IMR-90 (cell line): ENCODE measurements at regions not wholly inside any gene's neighbourhood (a gene's known extent, or its start where the extent isn't known, plus 50 kb on each side); places are given as distances from the start of the nearest gene placed in this dataset.

ENCODE experiments used
- ATAC-seq: fragments of 200-7000 bp; cut with Tn5 transposase; 2 replicates; pipeline ENCODE4 v1.9.1; 2020; ENCODE audit warnings: low read depth, mild to moderate bottlenecking, moderate library complexity
- BruUV-seq: library from RNA; stranded (reverse); fragments of 400-500 nt; replicated peaks from 2 replicates; lab custom pipeline; 2021; lab: Mats Ljungman, UMichigan
- CTCF ChIA-PET: fragments of 300-600 bp; formaldehyde crosslinking; extraction: SDS; loops from one replicate; lab custom pipeline; 2021; ENCODE audit warnings: antibody characterized with exemption; lab: Yijun Ruan, JAX
- POLR2A ChIA-PET: fragments of 300-600 bp; sonication (Branson Sonifier 250); formaldehyde crosslinking; loops from one replicate; lab custom pipeline; 2022; ENCODE audit warnings: antibody characterized with exemption; ENCODE audit not compliant: unreplicated experiment; lab: Charles Lee
- DNase-seq: peaks from one replicate; pipeline ENCODE4 v3.0.0; 2013
- H2AFZ ChIP-seq: replicated peaks from 2 replicates; pipeline ENCODE3; 2013; ENCODE audit warnings: low read length, mild to moderate bottlenecking; ENCODE audit not compliant: poor library complexity
- H2AK5ac ChIP-seq: 2 replicates; pipeline ENCODE4 v1.6.1; 2013; ENCODE audit warnings: low read depth, low read length, inconsistent platforms
- H2AK9ac ChIP-seq: replicated peaks from 2 replicates; pipeline ENCODE3; 2013; ENCODE audit warnings: mild to moderate bottlenecking, low read depth, low read length, moderate library complexity; ENCODE audit not compliant: poor library complexity
- H2BK120ac ChIP-seq: 2 replicates; pipeline ENCODE4 v1.6.1; 2013; ENCODE audit warnings: low read depth, low read length, inconsistent platforms
- H2BK15ac ChIP-seq: 3 replicates; pipeline ENCODE4 v1.6.1; 2013; ENCODE audit warnings: low read depth, low read length, inconsistent platforms
- H2BK20ac ChIP-seq: 2 replicates; pipeline ENCODE4 v1.6.1; 2013; ENCODE audit warnings: low read depth, mild to moderate bottlenecking, inconsistent platforms, low read length, moderate library complexity
- H2BK5ac ChIP-seq: 2 replicates; pipeline ENCODE4 v1.6.1; 2013; ENCODE audit warnings: mild to moderate bottlenecking, low read depth, low read length, inconsistent platforms; ENCODE audit not compliant: poor library complexity, severe bottlenecking
- H3K14ac ChIP-seq: replicated peaks from 2 replicates; pipeline ENCODE4 v1.6.1; 2013; ENCODE audit warnings: low read depth, low read length, inconsistent platforms
- H3K18ac ChIP-seq: 2 replicates; pipeline ENCODE4 v1.6.1; 2013; ENCODE audit warnings: low read depth, low read length, control low read depth
- H3K23ac ChIP-seq: 2 replicates; pipeline ENCODE4 v1.6.1; 2013; ENCODE audit warnings: low read depth, low read length, inconsistent platforms
- H3K27ac ChIP-seq: 2 replicates; pipeline ENCODE4 v1.5.1; 2013; ENCODE audit warnings: mild to moderate bottlenecking, control low read depth, low read length; ENCODE audit not compliant: insufficient read depth
- H3K27me3 ChIP-seq: 2 replicates; pipeline ENCODE4 v1.6.1; 2013; ENCODE audit warnings: low read length; ENCODE audit not compliant: control insufficient read depth, insufficient read depth
- H3K36me3 ChIP-seq: 2 replicates; pipeline ENCODE4 v1.6.1; 2013; ENCODE audit warnings: low read length, mixed read lengths; ENCODE audit not compliant: control insufficient read depth, insufficient read depth
- H3K4ac ChIP-seq: 2 replicates; pipeline ENCODE4 v1.6.1; 2013; ENCODE audit warnings: low read depth, low read length, inconsistent platforms
- H3K4me1 ChIP-seq: 2 replicates; pipeline ENCODE4 v1.6.1; 2013; ENCODE audit warnings: low read length, mixed read lengths; ENCODE audit not compliant: control insufficient read depth, insufficient read depth
- H3K4me2 ChIP-seq: 2 replicates; pipeline ENCODE4 v1.6.1; 2013; ENCODE audit warnings: low read depth, mild to moderate bottlenecking, control low read depth, low read length, moderate library complexity
- H3K4me3 ChIP-seq: 2 replicates; pipeline ENCODE4 v1.5.1; 2013; ENCODE audit warnings: low read depth, mild to moderate bottlenecking, control low read depth, low read length, moderate library complexity; ENCODE audit not compliant: insufficient read depth
- H3K56ac ChIP-seq: 2 replicates; pipeline ENCODE4 v1.6.1; 2013; ENCODE audit warnings: low read length, inconsistent platforms; ENCODE audit not compliant: insufficient read depth; ENCODE audit errors: extremely low read depth
- H3K79me1 ChIP-seq, 2 experiments: 2 replicates each; pipeline ENCODE4 v1.6.1; 2013; ENCODE audit warnings: low read length in 2 of 2, inconsistent platforms in 1 of 2, low read depth in 1 of 2
- H3K9ac ChIP-seq: 2 replicates; pipeline ENCODE4 v1.6.1; 2013; ENCODE audit warnings: low read depth, low read length, control low read depth
- H3K9me1 ChIP-seq: 2 replicates; pipeline ENCODE4 v1.6.1; 2013; ENCODE audit warnings: low read length, inconsistent platforms; ENCODE audit not compliant: insufficient read depth
- H3K9me3 ChIP-seq: 2 replicates; pipeline ENCODE4 v1.6.1; 2013; ENCODE audit warnings: low read length; ENCODE audit not compliant: control insufficient read depth, insufficient read depth
- H4K20me1 ChIP-seq: 2 replicates; pipeline ENCODE4 v1.6.1; 2013; ENCODE audit warnings: low read length, inconsistent platforms; ENCODE audit not compliant: insufficient read depth
- H4K5ac ChIP-seq: 2 replicates; pipeline ENCODE4 v1.6.1; 2013; ENCODE audit warnings: mild to moderate bottlenecking, low read depth, low read length, control low read depth
- H4K8ac ChIP-seq, 2 experiments: 2 replicates each; pipeline ENCODE4 v1.6.1; 2013; ENCODE audit warnings: low read depth in 2 of 2, low read length in 2 of 2, control low read depth in 1 of 2, inconsistent platforms in 1 of 2
- H4K91ac ChIP-seq: 2 replicates; pipeline ENCODE4 v1.6.1; 2013; ENCODE audit warnings: low read depth, low read length, inconsistent platforms; ENCODE audit not compliant: insufficient read depth
- CHD1 ChIP-seq: IDR thresholded peaks from 2 replicates; pipeline ENCODE4 v1.6.1; 2012; ENCODE audit warnings: low read depth, low read length, improper control_type of control experiment
- CTCF ChIP-seq: conservative IDR thresholded peaks from 2 replicates; pipeline ENCODE4 v1.5.1; 2012; ENCODE audit warnings: mild to moderate bottlenecking, low read depth, low read length, improper control_type of control experiment
- ELK1 ChIP-seq: fragments of 150-350 bp; IDR thresholded peaks from 2 replicates; pipeline ENCODE4 v1.6.1; 2016; ENCODE audit warnings: low read depth, mild to moderate bottlenecking, low read length, moderate library complexity, borderline replicate concordance
- FOS ChIP-seq: fragments of 150-350 bp; IDR thresholded peaks from 2 replicates; pipeline ENCODE4 v1.6.1; 2016; ENCODE audit warnings: low read depth, low read length
- MXI1 ChIP-seq: IDR thresholded peaks from 2 replicates; pipeline ENCODE4 v1.6.1; 2012; ENCODE audit warnings: low read depth, mild to moderate bottlenecking, low read length, moderate library complexity, borderline replicate concordance
- RAD21 ChIP-seq: IDR thresholded peaks from 2 replicates; pipeline ENCODE4 v1.6.1; 2012; ENCODE audit warnings: low read length, improper control_type of control experiment
- RCOR1 ChIP-seq: IDR thresholded peaks from 2 replicates; pipeline ENCODE4 v1.6.1; 2012; ENCODE audit warnings: mild to moderate bottlenecking, low read length, improper control_type of control experiment; ENCODE audit not compliant: insufficient replicate concordance
- USF2 ChIP-seq: fragments of 150-350 bp; IDR thresholded peaks from 2 replicates; pipeline ENCODE4 v1.6.1; 2017; ENCODE audit warnings: mild to moderate bottlenecking, antibody characterized with exemption, low read length, low read depth
- WGBS, 2 experiments: methylation state at CpG; one replicate each; pipeline versions ENCODE4 v1.1.5 to v1.1.7; 2013; ENCODE audit warnings: missing lambda C conversion rate in 2 of 2; ENCODE audit not compliant: insufficient read length in 1 of 2; ENCODE audit errors: extremely low coverage in 2 of 2; 5-methylcytosine and 5-hydroxymethylcytosine counted together
- dilution Hi-C: fragments of 300-500 bp; cut with HindIII; formaldehyde crosslinking; loops from one replicate; pipeline ENCODE4 v1.14.3; 2018; ENCODE audit warnings: low sequenced_read_pairs; ENCODE audit not compliant: unreplicated experiment
- in situ Hi-C: fragments of 300-500 bp; cut with MboI; formaldehyde crosslinking; loops from 3 replicates; pipeline ENCODE4 v1.14.3; 2019; ENCODE audit warnings: low sequenced_read_pairs, inconsistent platforms, mixed read lengths
- intact Hi-C: fragments of 100-400 bp; cut with micrococcal nuclease; formaldehyde crosslinking; loops from 2 replicates; pipeline ENCODE4 v1.10.0; 2022

GRCh38 chr1:242800521-242800920 is 276.0 kb upstream of the PLD5 start:
- H3K4me3 ChIP-seq: no peak overlapping the region
- no TSS peak for BruUV-seq
- no peak overlapping the region for H2AK5ac ChIP-seq
- H4K5ac ChIP-seq: no peak overlapping the region
- H3K4me2 ChIP-seq: no peak overlapping the region
- intact Hi-C loops: no loop called here
- H3K27me3 ChIP-seq: no peaks in the 10 kb centered on the region
- ChIA-PET CTCF (no interaction called here), POLR2A (no interaction called here)
- dilution Hi-C loops: no loop called here
- no peaks in the 10 kb centered on the region for H3K4me1 ChIP-seq
- H3K9me3 ChIP-seq: peaks cover 2% of the 10 kb centered on the region; the same call in 1 of the 2 replicates
- H2BK20ac ChIP-seq: no peak overlapping the region
- H3K18ac ChIP-seq: no peak overlapping the region
- no peaks in the 10 kb centered on the region for H3K36me3 ChIP-seq
- WGBS, 2 experiments: no CpG with 5 or more reads among the region's 2 CpGs
- no peak for TF ChIP-seq CHD1
- no peak for TF ChIP-seq CTCF
- TF ChIP-seq FOS: no peak
- no peak for TF ChIP-seq ELK1
- no peak for TF ChIP-seq USF2
- TF ChIP-seq RAD21: no peak
- TF ChIP-seq RCOR1: no peak
- no peak for TF ChIP-seq MXI1
- H3K79me1 ChIP-seq: no peaks in the 10 kb centered on the region
- no peak overlapping the region for H2BK5ac ChIP-seq
- no peak overlapping the region for H3K27ac ChIP-seq
- H2BK120ac ChIP-seq: no peak overlapping the region
- no peak overlapping the region for H3K14ac ChIP-seq
- no peak overlapping the region for H2BK15ac ChIP-seq
- DNase-seq: no peak
- no peaks in the 10 kb centered on the region for H4K20me1 ChIP-seq
- H3K56ac ChIP-seq: no peak overlapping the region
- no peak overlapping the region for H3K9ac ChIP-seq
- no peak for ATAC-seq
- no peak overlapping the region for H2AK9ac ChIP-seq
- H3K9me1 ChIP-seq: no peaks in the 10 kb centered on the region
- no peak overlapping the region for H3K23ac ChIP-seq
- H3K4ac ChIP-seq: no peak overlapping the region
- in situ Hi-C loops: no loop called here
- no peak overlapping the region for H4K8ac ChIP-seq
- H2AFZ ChIP-seq: no peak overlapping the region
- no peak overlapping the region for H4K91ac ChIP-seq
